GM12892 (cell line): ENCODE measurements at regions not wholly inside any gene's neighbourhood (a gene's known extent, or its start where the extent isn't known, plus 50 kb on each side); places are given as distances from the start of the nearest gene placed in this dataset.

Source experiments
- POLR2AphosphoS5 ChIP-seq: IDR thresholded peaks from 2 replicates; pipeline ENCODE4 v1.6.1; 2011; ENCODE audit warnings: low read depth, low read length, control low read depth
- TAF1 ChIP-seq: IDR thresholded peaks from 2 replicates; pipeline ENCODE4 v1.6.1; 2011; ENCODE audit warnings: low read depth, mild to moderate bottlenecking, control low read depth, low read length, borderline replicate concordance

GRCh38 chr2:83368916-83369315, 1090.2 kb downstream of the SUCLG1 start:
- TF ChIP-seq POLR2AphosphoS5 (no peak), TAF1 (no peak)
